ENCODE measurements at regions not wholly inside any gene's neighbourhood (a gene's known extent, or its start where the extent isn't known, plus 50 kb on each side); places are given as distances from the start of the nearest gene placed in this dataset.

GRCh38 chr4:63296773-63297172 lies 1112.5 kb downstream of the TECRL start:
- Histone ChIP-seq H3K4me3 (no peak overlapping the region), H3K4me1 (no peaks in the 10 kb centered on the region), H3K36me3 (no peaks in the 10 kb centered on the region), H3K27me3 (no peaks in the 10 kb centered on the region), H3K9me3 (no peaks in the 10 kb centered on the region), H3K27ac (no peak overlapping the region)
- intact Hi-C loops (cut with DNase I) = no loop called here
- peak in 1 of 3 experiments; percentile 6 for TF ChIP-seq CTCF (IDR thresholded peaks at IDR 0.05)
- no peak for DNase-seq (ENCODE audit: low spot score in 2 of 2)

- no peak for DNase-seq (ENCODE audit: low spot score in 2 of 2)
- intact Hi-C loops (cut with DNase I) = no loop called here
- H3K4me1 ChIP-seq = no peaks in the 10 kb centered on the region
- no peak overlapping the region for H3K4me3 ChIP-seq
- no peaks in the 10 kb centered on the region for H3K36me3 ChIP-seq
- no peak overlapping the region for H3K27ac ChIP-seq
- no peaks in the 10 kb centered on the region for H3K9me3 ChIP-seq
- H3K27me3 ChIP-seq = no peaks in the 10 kb centered on the region
- TF ChIP-seq CTCF (IDR thresholded peaks at IDR 0.05) = no peak
These were observed 1133.8 kb downstream of the TECRL start for GRCh38 chr4:63275491-63275890.

GRCh38 chr4:63269156-63269555 lies 1140.1 kb downstream of the TECRL start:
- TF ChIP-seq CTCF (IDR thresholded peaks at IDR 0.05) = no peak
- Histone ChIP-seq H3K4me1 (no peaks in the 10 kb centered on the region), H3K9me3 (no peaks in the 10 kb centered on the region), H3K27ac (no peak overlapping the region), H3K4me3 (no peak overlapping the region), H3K27me3 (no peaks in the 10 kb centered on the region), H3K36me3 (no peaks in the 10 kb centered on the region)
- intact Hi-C loops (cut with DNase I) = no loop called here
- no peak for DNase-seq (ENCODE audit: low spot score in 2 of 2)

- Histone ChIP-seq H3K36me3 (no peaks in the 10 kb centered on the region), H3K4me1 (no peaks in the 10 kb centered on the region), H3K27ac (no peak overlapping the region), H3K9me3 (no peaks in the 10 kb centered on the region), H3K4me3 (no peak overlapping the region), H3K27me3 (no peaks in the 10 kb centered on the region)
- no peak for TF ChIP-seq CTCF (IDR thresholded peaks at IDR 0.05)
- intact Hi-C loops (cut with DNase I) = no loop called here
- DNase-seq (ENCODE audit: low spot score in 2 of 2) = no peak
These were observed 1175.6 kb downstream of the TECRL start for GRCh38 chr4:63233671-63234070.

- H3K4me1 ChIP-seq = no peaks in the 10 kb centered on the region
- no peaks in the 10 kb centered on the region for H3K27me3 ChIP-seq
- intact Hi-C loops (cut with DNase I) = no loop called here
- no peak overlapping the region for H3K27ac ChIP-seq
- no peaks in the 10 kb centered on the region for H3K36me3 ChIP-seq
- H3K4me3 ChIP-seq = no peak overlapping the region
- no peaks in the 10 kb centered on the region for H3K9me3 ChIP-seq
- DNase-seq (ENCODE audit: low spot score in 2 of 2) = no peak
- no peak for TF ChIP-seq CTCF (IDR thresholded peaks at IDR 0.05)
These were observed 1177.2 kb downstream of the TECRL start for GRCh38 chr4:63232058-63232457.

- DNase-seq (ENCODE audit: low spot score in 2 of 2) = no peak
- H3K4me1 ChIP-seq = no peaks in the 10 kb centered on the region
- no peaks in the 10 kb centered on the region for H3K36me3 ChIP-seq
- TF ChIP-seq CTCF (IDR thresholded peaks at IDR 0.05) = no peak
- H3K27ac ChIP-seq = no peak overlapping the region
- H3K9me3 ChIP-seq = no peaks in the 10 kb centered on the region
- intact Hi-C loops (cut with DNase I) = no loop called here
- H3K4me3 ChIP-seq = no peak overlapping the region
- H3K27me3 ChIP-seq = no peaks in the 10 kb centered on the region
These were observed 1183.0 kb downstream of the TECRL start for GRCh38 chr4:63226229-63226628.
